Endothelial cell of umbilical vein (primary cell): ENCODE measurements at regions not wholly inside any gene's neighbourhood (a gene's known extent, or its start where the extent isn't known, plus 50 kb on each side); places are given as distances from the start of the nearest gene placed in this dataset.

Source experiments
- BruUV-seq: library from RNA; stranded (reverse); fragments of 400-500 nt; replicated peaks from 2 replicates; lab custom pipeline; 2021; lab: Mats Ljungman, UMichigan
- CTCF ChIA-PET: fragments of 300-600, 350-600 bp; sonication (Branson Sonifier 250); formaldehyde crosslinking; loops from one replicate; lab custom pipeline; 2021; ENCODE audit warnings: antibody characterized with exemption, inconsistent platforms; lab: Charles Lee
- POLR2A ChIA-PET: fragments of 300-600, 350-600 bp; sonication (Branson Sonifier 250); formaldehyde crosslinking; loops from one replicate; lab custom pipeline; 2021; ENCODE audit warnings: antibody characterized with exemption, inconsistent platforms; lab: Charles Lee
- DNase-seq: peaks from one replicate; pipeline ENCODE4 v3.0.0-alpha.2; 2011; ENCODE audit warnings: low read depth, low spot score
- FAIRE-seq: peaks from 2 replicates; lab custom pipeline; 2011; peaks lifted over from hg19 to GRCh38; lab: Jason Lieb, UNC
- H2AFZ ChIP-seq: 2 replicates; pipeline ENCODE4 v1.6.0; 2012; ENCODE audit warnings: low read depth, low read length, control low read depth, inconsistent platforms
- H3K27ac ChIP-seq: 2 replicates; pipeline ENCODE4 v1.5.1; 2011; ENCODE audit warnings: low read depth, mild to moderate bottlenecking, control low read depth, low read length, moderate library complexity; ENCODE audit not compliant: insufficient read depth
- H3K27me3 ChIP-seq, 2 experiments: 2 replicates each; pipeline versions ENCODE4 v1.6.0 to v1.6.1; 2011; ENCODE audit warnings: low read length in 2 of 2, mixed read lengths in 1 of 2; ENCODE audit not compliant: control insufficient read depth in 2 of 2, insufficient read depth in 2 of 2
- H3K36me3 ChIP-seq, 2 experiments: 2 replicates in 1 of 2; 3 replicates in 1 of 2; pipeline ENCODE4 v1.5.1; 2011; ENCODE audit warnings: low read length in 2 of 2, mild to moderate bottlenecking in 1 of 2, moderate library complexity in 1 of 2; ENCODE audit not compliant: control insufficient read depth in 2 of 2, insufficient read depth in 2 of 2; ENCODE audit errors: extremely low read depth in 1 of 2
- H3K4me1 ChIP-seq: 3 replicates; pipeline ENCODE4 v1.5.1; 2011; ENCODE audit warnings: mild to moderate bottlenecking, low read length; ENCODE audit not compliant: control insufficient read depth, insufficient read depth; ENCODE audit errors: extremely low read depth
- H3K4me2 ChIP-seq: 2 replicates; pipeline ENCODE4 v1.6.1; 2011; ENCODE audit warnings: low read length, control low read depth, mixed read lengths; ENCODE audit not compliant: insufficient read depth
- H3K4me3 ChIP-seq, 3 experiments: fragments of 200-600 bp in 1 of 3; sonication (generic), shearing (Covaris generic) in 1 of 3; replicated peaks in 1 of 3; 2 replicates each; pipeline ENCODE4 v1.5.1; 2011 to 2016; ENCODE audit warnings: control low read depth in 3 of 3, low read length in 3 of 3, mild to moderate bottlenecking in 2 of 3, inconsistent platforms in 1 of 3, low read depth in 1 of 3, moderate library complexity in 1 of 3; ENCODE audit not compliant: insufficient read depth in 1 of 3
- H3K79me2 ChIP-seq: 2 replicates; pipeline ENCODE4 v1.6.0; 2012; ENCODE audit warnings: low read length, inconsistent platforms; ENCODE audit not compliant: control insufficient read depth, insufficient read depth
- H3K9ac ChIP-seq: replicated peaks from 2 replicates; pipeline ENCODE3; 2011; ENCODE audit warnings: low read length, control low read depth; ENCODE audit not compliant: insufficient read depth; ENCODE audit errors: extremely low read depth
- H3K9me1 ChIP-seq: replicated peaks from 3 replicates; pipeline ENCODE4 v1.6.0; 2011; ENCODE audit warnings: mild to moderate bottlenecking, low read length; ENCODE audit not compliant: control insufficient read depth, insufficient read depth; ENCODE audit errors: extremely low read depth
- H3K9me3 ChIP-seq: replicated peaks from 2 replicates; pipeline ENCODE4 v1.5.1; 2012; ENCODE audit warnings: low read length, inconsistent platforms; ENCODE audit not compliant: control insufficient read depth, insufficient read depth
- H4K20me1 ChIP-seq: replicated peaks from 2 replicates; pipeline ENCODE3; 2011; ENCODE audit warnings: mild to moderate bottlenecking, low read length; ENCODE audit not compliant: control insufficient read depth, insufficient read depth; ENCODE audit errors: extremely low read depth
- FOS ChIP-seq: IDR thresholded peaks from 2 replicates; pipeline ENCODE4 v1.6.1; 2011; ENCODE audit warnings: mild to moderate bottlenecking, low read length, moderate library complexity, borderline replicate concordance; ENCODE audit not compliant: insufficient read depth
- GATA2 ChIP-seq: IDR thresholded peaks from 2 replicates; pipeline ENCODE4 v1.7.0; 2011; ENCODE audit warnings: low read depth, mild to moderate bottlenecking, moderate library complexity, mixed read lengths, low read length; ENCODE audit not compliant: insufficient read length, insufficient read depth
- JUN ChIP-seq: IDR thresholded peaks from 2 replicates; pipeline ENCODE4 v1.6.1; 2011; ENCODE audit warnings: borderline replicate concordance, low read depth; ENCODE audit not compliant: insufficient read length, insufficient read depth
- MYC ChIP-seq: IDR thresholded peaks from one replicate; pipeline ENCODE4 v1.6.1; 2011; ENCODE audit warnings: mild to moderate bottlenecking, low read depth, low read length
- POLR2AphosphoS5 ChIP-seq: IDR thresholded peaks from 2 replicates; pipeline ENCODE4 v1.6.1; 2012; ENCODE audit warnings: low read depth, mild to moderate bottlenecking, control low read depth, low read length, moderate library complexity; ENCODE audit not compliant: insufficient read depth
- dilution Hi-C: fragments of 300-500 bp; cut with MboI; formaldehyde crosslinking; loops from one replicate; pipeline ENCODE4 v1.15.0; 2019; ENCODE audit warnings: low sequenced_read_pairs; ENCODE audit not compliant: extremely low pct_ligation_motif_present
- intact Hi-C: fragments of 100-400 bp; cut with micrococcal nuclease; formaldehyde crosslinking; loops from one replicate; pipeline ENCODE4 v1.10.0; 2022
- TF ChIP-seq, protein P1 (sequence below), 2 donors: IDR thresholded peaks; 1 replicate in 1 of 2; 2 replicates in 1 of 2; pipeline ENCODE4 v1.5.1; 2011; ENCODE audit warnings: low read length in 2 of 2, mild to moderate bottlenecking in 2 of 2, moderate library complexity in 2 of 2, control low read depth in 1 of 2, inconsistent platforms in 1 of 2, low read depth in 1 of 2; ENCODE audit not compliant: insufficient read depth in 1 of 2; ENCODE audit errors: extremely low read depth in 1 of 2
- TF ChIP-seq, protein P2 (sequence below): IDR thresholded peaks from 2 replicates; pipeline ENCODE4 v1.6.1; 2011; ENCODE audit not compliant: insufficient read depth, insufficient read length

DNA sequence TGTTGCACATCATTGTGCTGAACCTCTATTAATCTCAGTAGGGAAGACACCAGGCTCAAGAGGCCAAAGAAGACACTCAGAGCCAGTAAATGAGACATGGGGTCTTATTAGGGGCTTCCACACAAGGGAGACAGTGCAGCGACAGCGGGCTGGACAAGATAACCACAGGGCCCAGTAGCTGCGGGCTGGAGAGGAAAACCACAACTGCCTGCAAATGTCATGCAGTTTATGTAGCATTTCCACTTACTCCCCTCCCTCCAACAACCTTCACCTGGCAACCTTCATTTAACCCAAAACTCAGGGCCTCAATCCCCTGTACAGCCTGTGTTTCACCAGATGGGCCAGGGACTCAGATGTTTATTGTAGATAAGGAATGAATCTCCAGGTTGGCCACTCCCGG lies 185.6 kb downstream of the UTP18 start:
- H2AFZ ChIP-seq, result no peak overlapping the region
- BruUV-seq, result no TSS peak
- H3K36me3 ChIP-seq, result no peaks in the 10 kb centered on the region
- H3K27me3 ChIP-seq, result no peaks in the 10 kb centered on the region
- no peak overlapping the region for H3K4me3 ChIP-seq
- H3K9me1 ChIP-seq, result no peaks in the 10 kb centered on the region
- ChIA-PET CTCF (no interaction called here), POLR2A (no interaction called here)
- DNase-seq, result no peak
- H3K4me1 ChIP-seq, result no peaks in the 10 kb centered on the region
- no peaks in the 10 kb centered on the region for H4K20me1 ChIP-seq
- TF ChIP-seq GATA2, result no peak
- TF ChIP-seq, protein P1, sequence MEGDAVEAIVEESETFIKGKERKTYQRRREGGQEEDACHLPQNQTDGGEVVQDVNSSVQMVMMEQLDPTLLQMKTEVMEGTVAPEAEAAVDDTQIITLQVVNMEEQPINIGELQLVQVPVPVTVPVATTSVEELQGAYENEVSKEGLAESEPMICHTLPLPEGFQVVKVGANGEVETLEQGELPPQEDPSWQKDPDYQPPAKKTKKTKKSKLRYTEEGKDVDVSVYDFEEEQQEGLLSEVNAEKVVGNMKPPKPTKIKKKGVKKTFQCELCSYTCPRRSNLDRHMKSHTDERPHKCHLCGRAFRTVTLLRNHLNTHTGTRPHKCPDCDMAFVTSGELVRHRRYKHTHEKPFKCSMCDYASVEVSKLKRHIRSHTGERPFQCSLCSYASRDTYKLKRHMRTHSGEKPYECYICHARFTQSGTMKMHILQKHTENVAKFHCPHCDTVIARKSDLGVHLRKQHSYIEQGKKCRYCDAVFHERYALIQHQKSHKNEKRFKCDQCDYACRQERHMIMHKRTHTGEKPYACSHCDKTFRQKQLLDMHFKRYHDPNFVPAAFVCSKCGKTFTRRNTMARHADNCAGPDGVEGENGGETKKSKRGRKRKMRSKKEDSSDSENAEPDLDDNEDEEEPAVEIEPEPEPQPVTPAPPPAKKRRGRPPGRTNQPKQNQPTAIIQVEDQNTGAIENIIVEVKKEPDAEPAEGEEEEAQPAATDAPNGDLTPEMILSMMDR (IDR thresholded peaks at IDR 0.05; ENCODE audit: extremely low read depth in 1 of 2, insufficient read depth in 1 of 2, low read depth in 1 of 2, low read length in 2 of 2), result no peak
- no peak for TF ChIP-seq JUN
- TF ChIP-seq FOS, result no peak
- TF ChIP-seq POLR2AphosphoS5, result no peak
- no peak for TF ChIP-seq MYC
- TF ChIP-seq, protein P2, sequence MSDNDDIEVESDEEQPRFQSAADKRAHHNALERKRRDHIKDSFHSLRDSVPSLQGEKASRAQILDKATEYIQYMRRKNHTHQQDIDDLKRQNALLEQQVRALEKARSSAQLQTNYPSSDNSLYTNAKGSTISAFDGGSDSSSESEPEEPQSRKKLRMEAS, result no peak
- no peak overlapping the region for H3K27ac ChIP-seq
- no peak overlapping the region for H3K4me2 ChIP-seq
- dilution Hi-C loops (no loop called here), intact Hi-C loops (no loop called here)
- no peaks in the 10 kb centered on the region for H3K9me3 ChIP-seq
- FAIRE-seq, result no peak
- no peak overlapping the region for H3K9ac ChIP-seq
- no peaks in the 10 kb centered on the region for H3K79me2 ChIP-seq
